NCI-H1048 (cell line): ENCODE measurements at regions not wholly inside any gene's neighbourhood (a gene's known extent, or its start where the extent isn't known, plus 50 kb on each side); places are given as distances from the start of the nearest gene placed in this dataset.
"Not testable (repeated sequence)": the region's sequence is repeated elsewhere in the genome, so short reads cannot be mapped to it uniquely, and the experiment has no call there.

Source experiments
- DNase-seq: peaks from one replicate; lab custom pipeline; 2025; lab: John Stamatoyannopoulos, UW

DNA sequence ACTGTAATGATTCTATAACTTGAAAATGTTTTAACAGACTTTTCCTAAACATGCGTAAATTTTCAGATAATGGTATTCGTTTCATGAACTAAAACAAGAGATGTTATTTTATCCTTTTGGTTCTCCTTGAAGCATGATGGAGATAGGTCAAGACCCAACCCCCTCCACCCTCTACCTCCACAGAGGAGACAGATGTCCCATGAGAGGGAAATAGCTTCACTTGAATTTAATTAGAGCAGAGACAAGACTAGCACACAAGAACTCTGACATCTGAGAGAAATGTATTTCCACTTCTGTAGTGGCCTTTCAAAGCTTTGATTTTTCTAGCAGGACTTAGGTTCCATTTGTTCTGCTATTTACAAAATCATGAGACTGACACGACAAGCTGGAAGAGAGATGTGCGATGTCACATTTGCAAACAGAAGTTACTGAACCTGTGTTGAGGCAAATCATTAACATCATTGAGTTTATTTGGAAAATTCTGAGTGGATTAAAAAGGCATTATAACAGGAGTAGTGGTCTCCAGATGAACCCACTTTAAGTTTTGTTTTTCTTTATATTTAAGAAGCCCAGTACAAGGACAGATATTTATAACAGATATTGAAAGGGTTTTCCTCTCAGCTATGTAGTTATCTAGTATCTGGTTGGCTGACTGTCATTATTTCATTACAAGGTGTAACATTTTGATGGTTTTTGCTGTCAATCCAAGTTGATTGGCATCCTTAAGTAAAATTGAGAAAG is 276.2 kb downstream of the ASXL3 start:
- no peak for DNase-seq

DNA sequence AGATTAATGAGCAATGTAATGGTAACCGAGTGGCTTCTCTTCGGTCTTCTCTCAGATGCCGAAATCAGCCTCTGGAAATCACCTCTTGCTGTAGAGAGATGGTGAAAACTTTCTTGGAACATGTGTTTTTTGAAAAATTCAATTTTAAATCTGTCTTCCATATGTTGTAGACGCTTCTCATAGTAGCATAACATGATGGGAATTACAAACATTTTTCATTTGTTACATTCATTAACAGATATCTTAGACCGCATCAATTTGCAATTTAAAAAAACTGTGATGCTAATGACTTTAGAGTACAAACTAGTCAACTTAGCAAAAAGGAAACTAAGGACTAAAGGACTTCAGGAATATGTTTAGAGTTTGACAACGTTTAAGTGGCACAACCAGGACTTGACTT is 275.2 kb downstream of the ASXL3 start:
- no peak for DNase-seq

DNA sequence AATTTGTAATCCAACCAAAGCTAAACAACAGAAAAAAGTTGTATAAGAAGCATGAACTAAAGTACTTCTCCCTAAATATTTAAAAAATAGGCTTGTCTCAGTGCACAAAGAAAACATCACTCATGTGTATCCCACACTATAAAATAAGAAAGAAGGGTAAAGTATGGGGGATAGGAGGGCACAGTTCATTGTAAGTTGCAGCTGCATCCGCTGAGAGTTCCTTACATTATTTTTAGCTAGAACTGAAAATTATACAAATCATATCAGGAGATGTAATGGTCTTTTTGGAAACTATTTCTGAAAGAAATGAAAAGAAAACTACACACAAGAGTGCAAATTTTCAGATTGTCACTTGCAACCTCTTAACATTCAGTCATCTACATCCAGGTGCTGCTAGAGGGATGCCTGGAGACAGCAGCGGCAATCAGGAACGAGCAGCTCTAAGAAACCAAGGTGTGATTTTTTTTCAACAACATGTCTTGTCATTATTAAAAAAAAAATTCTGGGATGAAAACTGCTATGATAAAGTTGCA is 273.6 kb downstream of the ASXL3 start:
- DNase-seq, result no peak

- DNase-seq, result no peak
Observed at GRCh38 chr18:33849731-33850130, 271.7 kb downstream of the ASXL3 start.

GRCh38 chr18:33844232-33844631 is 266.2 kb downstream of the ASXL3 start:
- DNase-seq, result no peak

GRCh38 chr18:33841221-33841967 is 263.4 kb downstream of the ASXL3 start:
- no peak for DNase-seq

GRCh38 chr18:33840212-33840593 is 262.2 kb downstream of the ASXL3 start:
- no peak for DNase-seq

DNA sequence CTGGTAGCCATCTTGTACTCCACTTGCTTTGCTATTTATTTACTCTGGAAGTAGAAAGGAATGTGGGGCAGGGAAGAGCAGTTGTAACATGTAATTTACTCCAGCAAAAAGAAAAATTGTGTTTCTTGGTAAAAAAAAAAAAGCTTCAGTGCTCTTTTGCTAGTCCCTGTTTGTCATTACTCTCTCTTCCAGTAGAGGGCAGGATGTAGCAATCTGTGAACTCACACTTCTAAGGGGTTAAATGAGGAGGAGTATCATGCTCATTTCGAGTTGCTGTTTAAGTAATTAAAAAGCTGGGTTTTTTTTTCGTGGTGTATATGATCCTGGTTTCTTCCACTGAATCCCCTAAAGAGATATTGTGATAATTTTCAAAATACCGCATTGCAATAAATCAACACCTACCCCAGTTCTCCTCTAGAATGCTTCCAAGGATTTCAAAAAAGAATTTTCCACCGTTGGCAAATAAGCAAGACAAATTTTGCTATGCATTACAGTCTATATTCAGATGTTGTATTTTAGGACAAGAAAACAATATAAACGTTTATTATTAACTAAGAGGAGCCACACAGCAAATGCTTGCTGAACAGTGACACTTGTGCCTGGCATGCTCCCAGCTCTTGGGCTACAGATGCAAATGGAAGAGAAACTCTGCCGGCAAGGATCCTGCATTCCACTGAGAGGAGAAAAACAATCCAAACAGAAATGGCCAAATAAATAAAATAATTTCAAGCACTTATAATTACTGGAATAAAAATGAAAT is 261.6 kb downstream of the ASXL3 start:
- DNase-seq, result peak; percentile 16

GRCh38 chr18:33838054-33838453 is 260.0 kb downstream of the ASXL3 start:
- no peak for DNase-seq

DNA sequence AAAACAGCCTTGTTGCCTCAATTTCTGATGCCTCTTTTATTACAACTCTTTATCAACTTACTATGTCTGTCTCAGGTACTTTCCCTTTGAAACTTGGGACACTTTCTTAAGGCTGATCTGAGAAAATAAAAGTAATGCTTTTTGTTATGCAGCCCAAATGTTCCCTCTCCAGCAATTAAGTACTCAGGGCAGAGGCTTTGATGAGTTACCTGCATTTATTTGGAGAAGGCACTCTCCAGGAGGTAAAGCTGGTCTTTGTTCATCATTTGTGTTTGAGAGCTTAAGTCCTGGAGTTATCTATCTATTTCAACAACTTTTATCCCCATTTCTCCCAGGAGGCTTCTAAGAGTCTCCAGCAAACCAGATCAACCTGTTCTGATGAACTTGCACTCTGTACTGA is 259.2 kb downstream of the ASXL3 start:
- DNase-seq, result no peak

- DNase-seq, result no peak
Observed at GRCh38 chr18:33836564-33836963, 258.5 kb downstream of the ASXL3 start.

DNA sequence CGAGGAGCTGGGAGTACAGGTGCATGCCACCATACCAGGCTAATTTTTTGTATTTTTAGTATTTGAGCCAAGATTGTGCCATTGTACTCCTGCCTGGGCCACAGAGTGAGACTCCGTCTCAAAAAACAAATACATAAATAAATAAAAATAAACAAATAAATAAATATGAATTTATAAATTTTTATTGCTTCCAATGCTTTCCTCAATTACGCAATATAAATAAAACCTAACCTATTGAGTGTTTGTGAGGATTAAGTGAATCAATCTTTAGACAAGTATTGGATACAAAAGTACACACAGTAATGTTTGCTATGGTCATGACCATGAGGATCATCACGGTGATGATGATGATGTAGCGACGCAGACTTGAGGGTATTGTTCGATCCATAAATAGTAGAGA is 257.4 kb downstream of the ASXL3 start:
- DNase-seq, result no peak

DNA sequence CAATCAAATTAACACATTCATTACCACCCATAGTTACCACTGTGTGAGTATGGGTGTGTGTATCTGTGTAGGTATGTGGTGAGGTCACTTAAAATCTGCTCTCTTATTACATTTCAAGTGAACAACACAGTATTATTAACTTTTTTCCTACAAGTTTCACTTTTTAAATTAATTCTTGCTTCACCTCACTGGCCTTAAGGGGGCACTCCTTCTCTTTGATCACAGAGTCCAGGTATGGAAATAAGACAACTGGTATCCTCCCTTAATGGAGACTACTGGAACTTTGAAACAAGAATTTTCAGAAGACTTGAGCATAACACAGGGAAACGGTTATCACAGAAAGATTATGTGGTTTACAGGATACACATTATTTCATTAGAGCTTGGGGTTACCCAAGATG is 255.8 kb downstream of the ASXL3 start:
- DNase-seq, result no peak

GRCh38 chr18:33831424-33831823 is 253.4 kb downstream of the ASXL3 start:
- no peak for DNase-seq

DNA sequence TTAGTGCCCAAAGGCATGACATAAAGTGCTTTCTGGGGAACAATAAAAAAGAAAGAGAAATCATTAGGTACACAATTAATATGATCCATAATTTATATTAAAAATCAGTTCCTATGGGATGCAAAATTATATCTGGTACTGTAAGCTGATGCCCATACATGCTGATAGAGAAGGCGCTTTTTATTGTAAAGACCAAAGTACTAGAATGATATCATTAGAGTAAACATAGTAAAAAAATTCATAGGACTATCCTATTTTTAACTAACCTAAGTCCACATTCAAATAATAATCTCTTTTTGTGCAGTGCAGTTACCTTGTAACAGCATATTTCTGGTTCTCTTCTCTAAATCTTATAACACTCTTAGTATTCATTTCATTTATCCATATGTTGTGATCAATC is 252.2 kb downstream of the ASXL3 start:
- DNase-seq, result no peak

- DNase-seq, result no peak
Observed at GRCh38 chr18:33828949-33829348, 250.9 kb downstream of the ASXL3 start.

GRCh38 chr18:33826151-33826550 is 248.1 kb downstream of the ASXL3 start:
- no peak for DNase-seq

DNA sequence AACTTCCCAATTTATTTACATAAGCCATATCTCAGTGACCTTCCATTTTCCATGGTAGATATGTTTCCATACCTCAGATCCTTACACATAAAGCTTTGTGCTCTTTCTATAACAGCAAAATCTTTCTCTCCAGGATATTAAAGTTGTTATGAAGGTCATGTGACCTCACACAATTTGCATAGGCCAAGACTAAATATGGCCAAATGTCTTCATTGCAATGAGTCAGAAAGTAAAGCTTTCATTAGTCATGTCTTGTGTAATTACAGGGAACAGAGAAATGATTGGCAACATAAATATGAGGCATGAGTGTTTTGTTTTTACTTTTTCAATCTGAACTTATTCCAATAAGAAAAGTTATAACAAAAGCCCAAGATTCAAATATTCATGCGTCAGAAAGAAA is 243.5 kb downstream of the ASXL3 start:
- DNase-seq, result no peak

DNA sequence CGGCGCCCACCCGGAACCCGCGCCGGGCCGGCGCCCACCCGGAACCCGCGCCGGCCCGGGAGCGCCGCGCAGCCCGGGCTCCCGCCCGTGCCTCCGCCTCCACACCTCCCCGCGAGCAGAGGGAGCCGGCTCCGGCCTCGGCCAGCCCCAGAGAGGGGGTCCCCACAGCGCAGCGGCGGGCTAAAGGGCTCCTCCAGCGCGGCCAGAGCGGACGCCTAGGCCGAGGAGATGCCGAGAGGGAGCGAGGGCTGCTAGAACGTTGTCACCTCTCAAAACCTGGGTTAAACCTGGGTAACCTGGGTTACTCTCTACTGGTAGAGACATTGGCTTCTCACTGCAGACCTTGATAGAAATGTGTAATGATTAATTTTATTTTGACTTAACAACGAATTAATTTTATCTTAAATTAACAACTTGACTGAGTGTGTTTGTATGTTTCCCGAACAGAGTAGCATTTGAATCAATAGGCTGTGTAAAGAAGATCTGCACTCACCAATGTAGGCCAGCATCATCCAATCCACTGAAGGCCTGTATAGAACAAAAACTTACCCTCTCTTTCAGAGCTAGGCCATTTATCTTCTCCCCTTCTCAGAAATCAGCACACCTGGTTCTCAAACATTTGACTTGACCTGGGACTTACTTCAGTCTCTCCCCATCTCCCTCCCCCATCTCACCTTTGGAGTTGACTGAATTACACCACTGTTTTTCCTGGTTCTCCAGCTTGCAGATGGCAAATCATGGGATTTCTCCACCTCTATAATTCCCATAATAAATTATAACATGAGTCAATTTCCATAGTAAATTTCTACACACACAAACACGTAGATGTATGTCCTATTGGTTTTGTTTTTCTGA is 242.7 kb downstream of the ASXL3 start:
- DNase-seq, result no peak

- DNase-seq, result not testable (repeated sequence)
Observed at GRCh38 chr18:33819692-33820343, 241.8 kb downstream of the ASXL3 start.

DNA sequence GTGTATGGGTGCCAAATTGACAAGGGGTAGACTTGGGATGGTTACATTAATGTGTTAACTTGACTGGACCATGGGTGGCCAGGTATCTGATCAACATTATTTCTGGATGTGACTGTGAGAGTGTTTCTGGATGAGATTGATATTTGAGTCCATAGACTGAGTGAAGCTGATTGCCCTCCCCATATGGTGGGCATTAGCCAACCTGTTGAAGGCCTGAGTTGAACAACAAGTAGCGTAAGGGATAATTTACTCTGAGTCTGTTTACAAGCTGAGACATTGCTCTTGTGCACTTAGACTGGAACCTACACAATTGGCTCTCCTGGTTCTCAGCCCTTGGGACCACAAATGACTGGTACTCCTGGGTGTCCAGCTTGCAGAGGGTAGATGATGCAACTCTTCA is 240.1 kb downstream of the ASXL3 start:
- DNase-seq, result no peak
